Skin of body (tissue), 1 donor: ENCODE measurements at regions not wholly inside any gene's neighbourhood (a gene's known extent, or its start where the extent isn't known, plus 50 kb on each side); places are given as distances from the start of the nearest gene placed in this dataset.

Experiments used
- DNase-seq: peaks from one replicate; lab custom pipeline; 2025; lab: John Stamatoyannopoulos, UW

GRCh38 chr4:135605076-135605475 is 1403.5 kb upstream of the PABPC4L start:
- no peak for DNase-seq

GRCh38 chr4:135604531-135604930 is 1402.9 kb upstream of the PABPC4L start:
- no peak for DNase-seq

- DNase-seq: no peak
Measured at GRCh38 chr4:135601351-135601750, 1399.8 kb upstream of the PABPC4L start.

GRCh38 chr4:135598151-135598550 is 1396.6 kb upstream of the PABPC4L start:
- DNase-seq: no peak

- no peak for DNase-seq
Measured at GRCh38 chr4:135594521-135594920, 1392.9 kb upstream of the PABPC4L start.

- DNase-seq: no peak
Measured at GRCh38 chr4:135575041-135575440, 1373.5 kb upstream of the PABPC4L start.

- no peak for DNase-seq
Measured at GRCh38 chr4:135573251-135573650, 1371.7 kb upstream of the PABPC4L start.

- DNase-seq: no peak
Measured at GRCh38 chr4:135564090-135564489, 1362.5 kb upstream of the PABPC4L start.

- no peak for DNase-seq
Measured at GRCh38 chr4:135553213-135553612, 1351.6 kb upstream of the PABPC4L start.

GRCh38 chr4:135552131-135552530 is 1350.5 kb upstream of the PABPC4L start:
- DNase-seq: no peak

- DNase-seq: no peak
Measured at GRCh38 chr4:135548711-135549110, 1347.1 kb upstream of the PABPC4L start.

- no peak for DNase-seq
Measured at GRCh38 chr4:135545616-135546317, 1344.2 kb upstream of the PABPC4L start.

- no peak for DNase-seq
Measured at GRCh38 chr4:135538698-135539097, 1337.1 kb upstream of the PABPC4L start.

- DNase-seq: no peak
Measured at GRCh38 chr4:135533053-135533452, 1331.5 kb upstream of the PABPC4L start.

- DNase-seq: no peak
Measured at GRCh38 chr4:135532132-135532531, 1330.5 kb upstream of the PABPC4L start.

GRCh38 chr4:135515295-135515694 is 1313.7 kb upstream of the PABPC4L start:
- no peak for DNase-seq

GRCh38 chr4:135510582-135510981 is 1309.0 kb upstream of the PABPC4L start:
- DNase-seq: no peak

- no peak for DNase-seq
Measured at GRCh38 chr4:135508006-135508714, 1306.6 kb upstream of the PABPC4L start.

- no peak for DNase-seq
Measured at GRCh38 chr4:135497563-135498152, 1296.1 kb upstream of the PABPC4L start.

GRCh38 chr4:135492439-135492838 is 1290.8 kb upstream of the PABPC4L start:
- no peak for DNase-seq

- DNase-seq: no peak
Measured at GRCh38 chr4:135485371-135485770, 1283.8 kb upstream of the PABPC4L start.

GRCh38 chr4:135476272-135476671 is 1274.7 kb upstream of the PABPC4L start:
- DNase-seq: no peak

- DNase-seq: no peak
Measured at GRCh38 chr4:135464311-135464710, 1262.7 kb upstream of the PABPC4L start.
